Esophagus squamous epithelium (tissue), 4 donors: ENCODE measurements at regions not wholly inside any gene's neighbourhood (a gene's known extent, or its start where the extent isn't known, plus 50 kb on each side); places are given as distances from the start of the nearest gene placed in this dataset.

Experiments
- CTCF ChIP-seq, 6 experiments: fragments of 450-650 bp in 4 of 6; fragments of 200-600 bp in 2 of 6; sonication (generic) in 2 of 6; IDR thresholded peaks; one replicate each; pipeline ENCODE4 v1.5.1; 2016 to 2019; ENCODE audit warnings: antibody characterized with exemption in 6 of 6, mild to moderate bottlenecking in 4 of 6, moderate library complexity in 4 of 6
- POLR2A ChIP-seq, 4 donors: fragments of 450-650 bp; IDR thresholded peaks; one replicate each; pipeline ENCODE4 v1.6.1; 2017; ENCODE audit warnings: antibody characterized with exemption in 4 of 4, mild to moderate bottlenecking in 4 of 4, moderate library complexity in 3 of 4

GRCh38 chr3:59380146-59380545 is 330.3 kb upstream of the CFAP20DC start:
- TF ChIP-seq CTCF (IDR thresholded peaks at IDR 0.05): no peak
- no peak for TF ChIP-seq POLR2A (IDR thresholded peaks at IDR 0.05)
